Iris pigment epithelial cell (primary cell): ENCODE measurements at regions not wholly inside any gene's neighbourhood (a gene's known extent, or its start where the extent isn't known, plus 50 kb on each side); places are given as distances from the start of the nearest gene placed in this dataset.

ENCODE experiments used
- DNase-seq: peaks from one replicate; pipeline ENCODE4 v3.0.0-alpha.2; 2011; ENCODE audit warnings: low read depth

DNA sequence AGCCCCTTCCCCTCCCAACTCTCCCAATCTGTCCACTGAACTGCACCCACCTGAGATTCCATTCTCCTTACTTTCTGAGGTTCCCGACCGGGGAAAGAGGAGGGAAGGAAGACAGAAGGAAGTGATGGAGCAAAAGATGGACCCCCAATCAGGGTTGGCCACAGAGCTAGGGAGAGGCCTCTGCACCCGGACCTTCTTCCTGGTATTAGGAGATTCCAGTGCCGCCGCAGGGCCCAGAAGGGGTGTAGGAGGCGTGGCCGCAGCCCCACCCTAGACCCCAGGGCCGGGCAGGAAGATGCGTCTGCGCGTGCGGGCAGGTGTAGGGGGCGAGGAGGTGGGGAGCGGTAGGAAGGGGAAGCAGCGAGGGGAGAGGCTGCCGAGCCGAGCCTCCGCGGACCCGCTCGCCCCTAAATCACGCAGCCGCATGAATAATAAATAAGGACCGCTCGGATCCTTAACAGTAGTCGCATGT is 104.2 kb upstream of the MVB12B start:
- DNase-seq, result no peak

DNA sequence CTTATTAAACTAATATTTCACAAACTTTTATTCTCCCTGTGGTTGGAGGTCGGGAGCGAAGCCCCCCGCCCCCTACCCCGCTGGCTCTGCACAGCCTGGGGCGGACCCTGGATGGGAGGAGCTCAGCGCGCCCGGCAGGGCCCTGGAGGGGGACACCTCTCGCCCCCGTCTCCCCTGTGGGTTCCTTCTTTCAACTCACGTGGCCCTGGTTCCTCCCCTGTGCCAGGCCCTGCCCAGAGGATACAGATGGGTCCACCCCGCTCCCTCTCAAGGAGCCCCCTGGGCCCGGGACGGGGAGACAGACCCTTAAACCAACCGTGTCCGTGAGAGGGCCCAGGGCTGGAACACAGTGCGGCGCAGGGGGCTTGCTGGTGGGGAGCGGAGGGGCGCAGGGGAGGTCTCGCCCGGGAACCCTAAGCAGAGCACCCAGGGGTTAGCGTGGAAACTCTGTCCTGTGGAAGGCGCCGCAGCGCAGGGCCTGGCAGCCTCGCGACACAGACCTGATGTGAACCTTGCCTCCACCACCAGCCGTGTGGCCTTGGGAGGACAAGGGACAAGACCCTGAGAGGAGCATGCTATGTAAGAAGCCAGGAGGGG is 103.7 kb upstream of the MVB12B start:
- DNase-seq, result no peak

DNA sequence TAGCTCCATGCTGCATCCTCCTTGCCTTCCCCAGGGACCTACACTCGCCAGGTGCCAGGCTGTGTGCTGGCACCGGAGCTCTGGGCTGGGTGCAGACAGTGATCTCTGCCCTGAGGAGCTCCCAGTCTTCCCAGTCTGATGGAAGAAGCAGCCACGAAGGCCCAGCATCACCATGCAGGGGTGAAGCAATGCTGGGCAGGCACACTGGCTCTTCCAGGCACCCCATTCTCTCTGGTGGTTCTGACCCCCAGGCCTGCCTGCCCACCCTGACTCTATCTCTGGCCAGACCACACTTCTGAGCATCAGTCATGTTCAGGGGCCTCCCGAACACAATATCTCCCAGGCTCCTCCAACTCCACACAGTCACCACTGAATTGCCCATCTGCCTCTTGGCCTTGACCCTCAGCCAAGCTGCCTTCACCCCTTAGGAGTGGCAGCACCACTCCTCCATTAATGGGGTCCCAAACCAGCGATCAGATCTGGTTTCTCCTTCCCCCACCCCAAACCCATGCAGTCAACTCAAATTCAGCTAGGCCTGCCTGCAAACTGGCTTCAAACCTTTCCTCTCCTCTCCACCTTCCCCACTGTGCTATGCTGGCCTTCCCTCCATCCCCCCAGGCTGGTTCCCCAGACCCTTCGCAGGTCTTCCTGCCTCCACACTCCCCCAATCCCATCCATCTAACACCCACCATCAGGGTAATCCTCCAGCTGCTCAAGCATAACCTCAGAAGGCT is 102.7 kb upstream of the MVB12B start:
- DNase-seq, result no peak

DNA sequence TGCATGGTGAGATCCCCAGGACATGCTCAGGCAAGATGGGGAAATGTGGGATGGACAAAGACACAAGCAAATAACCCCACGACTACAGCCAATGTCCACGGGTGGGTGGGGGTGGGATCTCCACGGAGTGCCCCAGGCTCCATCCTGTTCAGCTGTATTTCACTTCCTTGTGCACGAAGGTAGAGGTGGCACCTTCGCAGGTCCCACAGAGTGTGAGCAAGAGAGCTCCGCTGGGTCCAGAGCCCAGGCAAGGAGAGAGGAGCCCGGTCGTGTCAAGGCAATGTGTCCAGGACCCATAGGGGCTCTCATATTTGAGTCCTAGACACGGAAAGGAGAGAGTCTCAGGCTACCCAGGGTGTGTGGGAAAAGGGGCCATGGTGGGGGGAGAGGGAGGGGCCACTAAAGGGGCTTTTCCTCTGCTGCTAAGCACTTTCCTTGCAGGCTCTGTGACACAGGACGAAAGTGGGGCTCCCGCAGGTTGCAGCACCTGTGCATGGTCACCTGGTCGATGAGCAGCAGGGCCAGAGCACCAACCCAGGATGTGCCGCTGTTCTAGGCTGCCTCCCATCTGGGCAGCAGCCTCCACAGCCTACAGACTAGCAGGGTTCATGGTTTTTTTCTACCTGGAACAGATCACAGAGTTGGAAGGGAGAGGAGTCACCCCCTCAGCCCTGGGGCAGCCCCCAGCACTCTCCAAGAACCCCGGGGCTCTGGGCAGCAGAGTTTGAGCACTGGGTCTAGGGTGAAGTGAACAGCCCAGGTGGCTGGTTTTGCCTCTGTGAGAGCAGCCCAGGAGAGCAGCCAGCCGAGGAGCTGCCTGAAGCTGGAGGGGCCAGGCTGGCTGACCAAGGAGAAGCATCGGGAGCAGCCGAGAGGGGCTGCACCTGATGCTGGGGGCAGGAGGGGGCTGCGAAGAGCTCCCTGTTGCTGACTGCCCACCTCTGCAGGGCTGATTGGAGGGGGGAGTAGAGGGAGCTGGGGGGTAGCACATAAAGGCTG is 100.7 kb upstream of the MVB12B start:
- no peak for DNase-seq

DNA sequence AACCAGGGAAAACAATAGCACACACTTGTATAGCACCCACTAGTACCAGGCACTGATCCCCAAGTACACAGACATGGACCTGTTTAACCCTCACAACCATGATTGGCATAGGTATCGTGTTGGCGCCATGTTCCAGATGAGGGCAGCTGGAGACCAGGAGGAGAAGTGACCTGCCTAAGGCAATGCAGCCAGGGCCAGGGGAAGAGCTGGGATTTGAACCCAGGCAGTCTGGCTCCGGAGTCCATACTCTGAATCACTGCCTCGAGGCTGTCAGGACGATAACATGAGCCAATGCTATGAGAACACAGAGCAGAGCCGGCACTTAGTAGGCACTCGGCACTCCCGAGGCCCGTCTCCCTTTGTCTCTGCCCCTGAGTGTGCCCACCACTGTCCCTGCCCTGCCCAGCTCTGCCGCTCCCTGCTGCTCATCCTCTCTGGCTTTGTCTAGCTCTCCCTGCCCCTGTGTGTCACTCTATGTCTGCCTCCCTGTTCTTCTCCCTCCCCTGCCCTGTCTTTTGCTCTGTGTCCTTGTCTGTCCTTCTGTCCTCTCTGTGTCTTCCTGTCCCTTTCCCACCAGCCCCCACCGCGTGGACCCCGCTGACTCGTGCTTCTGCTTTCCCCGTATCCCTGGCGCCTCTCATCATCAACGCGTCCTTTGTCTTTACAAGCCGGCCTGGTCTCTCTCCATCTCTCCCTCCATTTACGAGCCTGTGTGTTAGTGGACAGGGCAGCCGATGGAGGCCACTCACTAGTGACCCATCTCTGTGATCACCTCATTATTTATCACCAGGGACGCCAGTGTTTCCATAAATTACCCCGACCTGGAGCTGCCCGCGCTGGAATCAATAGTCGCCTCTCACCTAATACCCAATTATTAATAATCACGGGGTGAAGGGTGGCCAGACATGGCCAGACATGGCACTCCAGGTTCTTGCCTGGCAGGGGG is 99.4 kb upstream of the MVB12B start:
- DNase-seq, result no peak

DNA sequence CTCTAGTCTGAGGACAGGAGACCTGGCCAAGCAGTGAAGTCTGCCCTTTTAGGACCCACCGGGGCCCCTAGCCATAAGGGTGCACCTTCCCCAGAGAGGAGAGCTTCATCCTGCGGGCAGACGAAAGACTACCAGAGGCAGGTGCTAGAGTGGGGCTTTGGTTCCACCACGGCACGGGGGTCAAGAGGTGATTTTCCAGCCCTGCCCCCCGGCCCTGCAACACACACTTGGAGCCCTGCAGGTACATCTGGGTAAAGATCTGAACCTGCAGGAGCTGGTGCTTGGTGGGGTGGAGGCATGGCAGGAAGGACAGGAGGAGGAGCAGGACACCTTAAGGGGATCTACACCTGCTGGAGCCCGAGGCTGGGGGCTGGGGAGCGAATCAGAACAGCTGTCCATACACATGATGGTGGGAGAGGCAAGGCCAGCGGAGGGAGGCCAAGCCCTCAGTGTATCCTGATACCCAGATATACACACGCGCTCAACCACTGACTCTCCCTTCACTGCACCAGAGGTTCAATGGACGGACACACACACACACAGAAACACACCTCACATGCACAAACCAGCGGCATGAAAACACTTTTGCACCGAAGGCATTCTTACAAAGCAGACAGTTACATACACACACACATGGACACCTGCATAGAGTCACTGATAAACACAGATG is 98.4 kb upstream of the MVB12B start:
- no peak for DNase-seq

DNA sequence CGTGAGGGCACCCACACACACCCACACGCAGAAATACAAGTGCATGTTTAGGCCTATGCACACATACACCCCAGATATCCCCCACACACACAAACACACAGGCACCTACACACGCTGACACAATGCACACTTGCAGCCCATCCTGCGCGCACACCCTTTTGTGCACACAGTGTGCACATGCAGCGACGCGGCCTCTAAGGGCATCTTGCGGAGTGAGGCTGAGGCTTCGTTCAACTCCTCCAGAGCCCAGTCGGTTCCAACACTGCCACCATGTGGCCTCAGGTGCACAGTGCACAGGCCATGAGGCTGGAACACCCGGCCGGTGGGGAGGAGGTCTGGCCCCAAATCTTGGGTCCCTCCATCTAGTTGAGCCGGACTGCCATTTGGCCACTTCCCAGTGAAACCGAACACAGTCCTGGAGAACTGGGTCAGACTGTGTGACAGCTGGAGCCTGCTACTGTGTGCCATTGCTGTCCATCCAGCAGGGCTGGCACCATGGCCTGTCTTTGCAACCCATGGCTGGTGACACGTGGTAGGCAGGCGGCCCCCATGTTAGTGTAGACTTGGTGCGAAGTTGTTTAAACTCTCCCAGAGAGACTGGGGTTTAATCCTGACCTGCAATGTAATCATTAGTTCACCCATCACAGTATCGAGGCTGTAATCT is 97.7 kb upstream of the MVB12B start:
- DNase-seq, result peak; percentile 65

DNA sequence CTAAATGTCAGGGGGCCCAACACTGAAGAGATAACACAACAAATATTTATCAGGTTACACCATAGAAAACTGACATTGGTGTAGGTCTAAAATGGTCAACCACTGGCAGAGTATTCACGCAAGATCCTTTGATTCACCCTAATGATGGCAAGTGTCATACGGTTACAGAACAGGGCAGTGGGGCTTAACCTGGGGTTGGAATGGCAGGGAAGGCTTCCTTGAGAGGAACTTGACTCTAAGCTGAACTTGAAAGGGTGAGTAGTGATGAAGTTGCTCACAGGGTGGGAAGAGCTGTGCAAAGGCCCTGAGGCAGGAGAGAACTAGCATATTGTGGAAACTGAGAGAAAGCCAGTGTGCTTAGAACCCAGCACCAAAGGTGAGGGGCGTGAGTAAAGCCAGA is 97.1 kb upstream of the MVB12B start:
- no peak for DNase-seq

DNA sequence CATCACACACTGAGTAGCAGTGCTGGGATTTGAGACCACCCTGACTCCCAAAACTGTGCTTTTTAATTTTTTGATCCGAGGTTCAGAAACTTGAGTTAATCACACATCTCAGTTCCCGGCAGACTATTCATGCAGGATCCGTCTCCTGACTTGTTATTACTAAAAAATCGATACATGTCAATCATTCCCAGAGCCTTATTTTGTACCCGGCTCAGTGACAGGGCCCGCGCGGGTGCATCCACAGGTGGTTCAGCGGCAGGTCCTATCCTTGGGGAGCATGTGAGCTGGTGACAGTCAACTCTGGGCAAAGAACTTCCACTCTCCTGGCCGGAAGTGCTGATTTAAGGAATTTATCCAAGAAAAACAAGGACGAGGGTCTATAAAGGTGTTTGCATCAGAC is 95.9 kb upstream of the MVB12B start:
- no peak for DNase-seq

DNA sequence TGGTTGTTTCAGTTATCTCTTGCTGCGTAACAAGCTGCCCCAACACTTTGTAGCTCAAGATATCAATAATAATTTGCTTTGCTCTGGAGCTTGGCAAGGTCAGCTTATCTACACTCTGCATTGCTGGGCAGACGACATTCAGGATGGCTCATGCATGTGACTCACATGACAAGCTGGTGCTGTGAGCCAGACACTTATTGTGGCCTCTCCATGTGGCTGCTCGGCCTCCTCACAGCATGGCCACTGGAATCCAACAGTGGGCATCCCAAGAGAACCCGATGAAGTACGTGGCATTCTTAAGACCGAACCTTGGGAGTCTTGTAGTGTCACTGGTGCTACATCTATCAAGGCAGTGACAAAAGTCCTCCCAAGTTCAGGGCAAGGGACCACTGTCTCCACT is 94.2 kb upstream of the MVB12B start:
- no peak for DNase-seq

DNA sequence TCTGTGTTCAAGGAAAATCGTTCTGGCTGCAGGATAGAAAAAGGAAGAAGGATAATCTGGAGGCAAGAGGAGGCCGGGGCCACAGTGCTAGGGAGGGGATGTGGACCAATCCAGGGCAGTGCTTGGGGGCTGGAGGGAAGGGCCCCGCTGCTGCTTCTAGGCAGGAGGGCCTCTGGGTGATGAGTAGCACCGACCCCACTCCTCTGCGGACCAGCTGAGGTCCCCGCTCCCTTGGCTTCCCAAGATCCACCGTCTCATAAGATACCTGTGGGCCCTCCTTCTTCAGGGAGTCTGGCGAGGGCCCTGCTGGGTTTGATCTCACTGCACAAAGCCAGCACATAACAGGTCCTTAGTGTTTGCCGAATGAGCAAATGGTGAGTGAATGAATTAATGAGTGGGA is 93.5 kb upstream of the MVB12B start:
- no peak for DNase-seq

DNA sequence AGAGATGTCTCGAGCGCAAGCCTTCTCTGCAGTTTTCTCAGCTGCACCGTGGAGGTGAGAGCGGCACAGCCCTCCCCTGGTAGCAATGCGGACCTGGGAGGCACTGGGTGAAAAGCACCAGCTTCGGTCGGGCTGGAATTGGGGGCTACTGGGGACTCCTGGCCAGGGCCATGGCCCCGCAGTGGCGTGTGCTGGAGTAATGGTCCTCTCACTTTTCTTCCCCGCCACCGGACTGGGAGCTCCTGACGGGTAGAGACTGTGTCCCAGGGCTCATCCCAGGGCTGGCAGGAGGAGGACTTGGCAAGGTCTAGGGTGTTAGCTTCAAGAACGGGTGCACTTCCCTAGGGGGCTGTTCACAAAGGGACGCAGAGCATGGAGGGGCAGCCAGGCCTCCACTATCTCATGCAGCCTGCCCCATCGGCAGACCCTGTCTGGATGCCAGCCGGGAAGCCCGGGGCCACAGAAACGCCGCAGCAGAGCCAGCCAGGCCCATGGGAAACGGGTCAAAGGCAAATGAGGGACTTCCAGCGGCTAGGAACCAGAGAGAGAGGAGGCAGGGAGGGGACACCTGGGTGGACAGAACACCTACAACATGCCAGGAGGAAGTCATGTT is 92.6 kb upstream of the MVB12B start:
- DNase-seq, result no peak

DNA sequence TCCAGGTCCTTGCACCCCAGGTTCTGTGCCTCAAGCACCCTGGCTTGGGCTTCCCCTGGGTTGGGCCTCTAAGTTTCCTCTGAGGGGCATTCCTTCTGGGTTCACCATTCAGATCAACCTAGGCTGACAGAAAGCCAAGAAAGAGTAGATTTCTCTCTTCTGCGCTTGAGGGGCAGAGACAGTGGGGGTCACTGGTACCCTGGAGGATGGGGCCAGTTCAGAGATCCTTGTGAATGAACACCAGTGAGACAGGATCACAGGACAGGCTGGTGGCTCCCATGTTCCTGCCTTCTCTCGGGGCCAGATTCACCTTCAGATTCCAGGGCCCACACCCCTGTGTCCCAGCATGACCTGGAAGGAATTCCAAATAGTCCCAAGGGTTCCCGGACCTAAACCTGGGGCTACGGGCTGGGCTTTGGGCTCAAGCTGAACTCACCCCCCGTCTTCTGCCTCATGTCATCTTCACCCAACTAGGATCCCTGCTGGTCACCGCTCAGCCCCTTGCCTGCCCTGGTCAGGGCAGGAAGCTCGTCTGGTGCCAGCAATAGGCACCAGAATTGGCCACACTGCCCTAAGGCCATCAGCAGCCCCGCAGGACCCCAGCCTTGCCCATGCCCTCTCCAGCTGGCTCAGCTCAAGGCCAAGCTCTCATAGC is 91.8 kb upstream of the MVB12B start:
- DNase-seq, result no peak

DNA sequence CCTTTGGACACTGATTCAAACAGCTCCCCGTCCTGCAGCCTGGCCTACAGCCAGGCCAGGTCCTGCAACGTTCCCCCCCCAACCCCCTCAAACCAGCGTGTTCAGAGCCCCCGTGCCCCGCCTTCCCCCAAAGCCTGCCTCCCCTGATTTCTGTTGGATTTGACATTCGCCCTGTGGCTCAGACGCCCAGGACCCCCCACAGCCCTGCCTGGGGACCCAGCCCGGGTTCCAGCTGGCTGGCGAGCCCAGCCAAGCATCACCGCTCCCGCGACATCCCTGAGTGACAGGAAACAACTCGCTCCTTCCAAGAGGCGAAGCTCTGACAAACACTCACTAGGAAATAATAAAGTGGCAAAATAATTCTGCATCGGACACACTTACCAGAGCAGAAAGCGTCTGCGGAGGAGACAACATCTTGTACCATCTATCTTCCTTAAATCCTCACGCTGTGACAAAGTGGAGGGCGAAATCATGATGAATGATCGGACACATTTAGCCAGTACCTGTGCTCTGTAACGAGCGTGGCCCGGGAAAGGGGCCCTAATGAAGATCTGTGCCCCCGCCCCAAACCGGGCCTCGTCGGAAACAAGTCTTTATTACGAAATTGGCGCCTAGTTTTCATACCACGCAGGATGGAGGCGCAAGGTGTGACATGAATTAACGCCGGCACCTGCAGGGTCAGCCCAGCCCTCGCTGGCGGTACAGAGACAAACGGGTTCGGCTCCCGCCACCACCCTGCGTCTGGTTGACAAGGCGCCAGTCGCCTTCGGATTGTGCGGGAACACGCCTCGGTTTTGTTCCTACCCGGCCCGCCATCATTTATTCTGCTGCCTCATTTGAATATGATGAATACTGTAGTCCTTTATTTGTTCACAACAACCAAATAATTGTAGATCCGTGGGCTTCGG is 91.0 kb upstream of the MVB12B start:
- no peak for DNase-seq

DNA sequence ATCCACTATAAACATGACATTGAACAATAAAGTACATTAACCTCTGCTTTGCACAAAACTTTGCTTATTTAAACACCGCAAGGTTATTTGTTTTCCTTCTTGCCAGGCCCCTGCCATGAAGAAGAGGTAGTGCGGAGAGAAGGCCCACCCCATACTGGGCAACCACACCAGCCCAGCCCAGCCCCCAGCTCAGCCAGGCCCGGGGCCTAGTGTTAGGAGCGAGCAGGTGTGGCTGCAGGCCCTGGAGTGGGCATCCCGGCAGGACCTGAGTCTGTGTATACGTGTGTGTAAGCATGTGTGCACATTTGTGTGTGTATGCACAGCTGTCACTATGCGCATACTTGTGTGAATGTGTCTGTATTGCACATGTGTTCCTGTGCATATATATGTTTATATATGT is 90.4 kb upstream of the MVB12B start:
- DNase-seq, result no peak

DNA sequence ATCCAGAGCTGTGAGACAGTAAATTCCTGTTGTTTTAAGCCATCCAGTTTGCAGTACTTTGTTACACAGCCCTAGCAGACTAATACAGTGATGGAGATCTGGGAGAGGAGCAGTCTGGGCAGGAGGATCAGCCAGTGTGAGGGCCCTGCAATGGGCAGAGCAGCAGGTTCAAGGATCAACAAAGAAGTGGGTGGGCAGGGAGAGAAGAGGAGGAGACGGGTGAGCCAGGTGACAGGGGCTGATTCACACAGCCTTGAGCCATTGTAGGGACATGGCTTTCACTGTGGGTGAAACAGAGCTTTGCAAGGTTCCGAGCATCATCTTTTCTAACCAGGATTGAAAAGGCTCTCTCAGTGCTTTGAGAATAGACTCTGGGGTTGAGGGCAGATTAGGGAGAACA is 88.2 kb upstream of the MVB12B start:
- no peak for DNase-seq

DNA sequence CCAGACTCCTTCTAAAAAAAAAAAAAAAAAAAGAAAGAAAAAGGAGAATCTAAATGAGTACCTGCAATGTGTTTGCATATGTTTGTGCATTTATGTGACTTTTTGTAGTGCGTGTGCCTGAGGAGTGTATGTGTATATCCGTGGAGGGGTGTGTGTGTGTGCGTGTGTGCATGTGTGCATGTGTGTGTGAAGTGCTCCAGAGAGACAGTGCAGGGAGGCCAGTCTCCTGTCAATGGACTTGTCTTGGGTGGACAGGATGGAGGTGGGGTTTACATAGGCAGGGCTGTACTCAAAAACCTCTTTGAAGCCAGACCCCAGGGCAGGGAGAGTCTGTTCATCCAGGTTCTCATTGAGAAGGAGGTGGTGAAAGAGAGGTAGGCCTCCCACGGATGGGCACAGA is 87.1 kb upstream of the MVB12B start:
- no peak for DNase-seq

DNA sequence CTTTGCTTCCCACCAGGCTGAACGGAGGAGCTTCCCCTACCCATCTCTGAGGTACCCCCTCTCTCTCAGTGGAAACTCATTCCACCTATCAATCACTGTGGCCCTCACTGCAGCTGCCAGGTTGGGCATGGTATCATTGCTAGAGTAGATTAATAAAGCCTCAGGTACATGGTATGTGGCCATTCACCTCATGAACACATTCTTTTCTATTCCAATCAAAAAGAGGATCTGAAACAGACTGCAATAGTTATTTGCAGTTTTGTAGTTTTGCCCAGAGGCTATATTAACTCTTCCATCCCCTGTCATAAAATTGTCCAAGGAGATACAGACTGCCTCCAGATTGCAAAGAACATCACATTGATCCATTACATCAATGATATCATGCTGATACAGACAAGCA is 85.8 kb upstream of the MVB12B start:
- no peak for DNase-seq
